ENCODE measurements at regions not wholly inside any gene's neighbourhood (a gene's known extent, or its start where the extent isn't known, plus 50 kb on each side); places are given as distances from the start of the nearest gene placed in this dataset.
A peak's percentile ranks its signal among the peaks of the same experiment; 100 is the strongest.

DNA sequence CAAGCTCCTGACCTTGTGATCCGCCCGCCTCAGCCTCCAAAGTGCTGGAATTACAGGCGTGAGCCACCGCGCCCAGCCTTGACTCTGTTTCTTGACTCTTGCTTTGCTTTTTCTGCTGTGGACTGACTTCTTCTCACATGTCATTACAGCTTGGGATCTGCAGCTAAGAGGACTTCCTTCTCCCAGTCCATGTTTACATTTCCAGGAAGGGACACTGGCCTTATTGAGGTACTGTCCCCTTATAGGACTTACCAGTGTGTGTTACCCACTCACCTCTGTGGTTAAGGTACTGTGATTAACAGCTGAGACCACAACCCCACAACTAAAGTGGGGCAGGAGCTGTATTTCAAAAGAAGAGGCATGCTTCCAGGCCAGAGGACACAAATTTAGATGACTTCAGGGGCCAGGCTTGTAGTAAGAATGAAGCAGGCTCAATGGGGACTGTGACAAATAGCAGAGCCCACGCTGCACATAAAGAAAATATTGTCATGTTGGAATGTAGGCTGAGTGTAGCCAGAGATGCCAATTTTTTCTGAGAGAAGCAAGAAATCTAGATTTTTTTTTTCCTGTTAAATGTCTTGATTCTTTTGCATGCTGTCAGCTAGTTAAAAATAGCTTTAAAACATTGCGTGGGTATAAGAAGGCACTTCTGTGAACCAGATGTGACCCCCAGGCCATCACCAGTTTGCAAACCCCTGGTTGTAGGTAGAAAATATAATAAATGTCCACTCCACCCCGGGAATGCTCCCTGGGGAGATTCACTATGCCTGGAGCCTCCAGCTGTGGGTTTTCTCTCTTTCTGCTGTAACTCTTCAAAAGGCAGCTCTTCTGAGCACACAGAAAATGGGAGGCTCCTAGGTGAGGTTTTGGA is 75.0 kb downstream of the PTPDC1 start:
- DNase-seq (ENCODE audit: low spot score), result peak; percentile 66

DNA sequence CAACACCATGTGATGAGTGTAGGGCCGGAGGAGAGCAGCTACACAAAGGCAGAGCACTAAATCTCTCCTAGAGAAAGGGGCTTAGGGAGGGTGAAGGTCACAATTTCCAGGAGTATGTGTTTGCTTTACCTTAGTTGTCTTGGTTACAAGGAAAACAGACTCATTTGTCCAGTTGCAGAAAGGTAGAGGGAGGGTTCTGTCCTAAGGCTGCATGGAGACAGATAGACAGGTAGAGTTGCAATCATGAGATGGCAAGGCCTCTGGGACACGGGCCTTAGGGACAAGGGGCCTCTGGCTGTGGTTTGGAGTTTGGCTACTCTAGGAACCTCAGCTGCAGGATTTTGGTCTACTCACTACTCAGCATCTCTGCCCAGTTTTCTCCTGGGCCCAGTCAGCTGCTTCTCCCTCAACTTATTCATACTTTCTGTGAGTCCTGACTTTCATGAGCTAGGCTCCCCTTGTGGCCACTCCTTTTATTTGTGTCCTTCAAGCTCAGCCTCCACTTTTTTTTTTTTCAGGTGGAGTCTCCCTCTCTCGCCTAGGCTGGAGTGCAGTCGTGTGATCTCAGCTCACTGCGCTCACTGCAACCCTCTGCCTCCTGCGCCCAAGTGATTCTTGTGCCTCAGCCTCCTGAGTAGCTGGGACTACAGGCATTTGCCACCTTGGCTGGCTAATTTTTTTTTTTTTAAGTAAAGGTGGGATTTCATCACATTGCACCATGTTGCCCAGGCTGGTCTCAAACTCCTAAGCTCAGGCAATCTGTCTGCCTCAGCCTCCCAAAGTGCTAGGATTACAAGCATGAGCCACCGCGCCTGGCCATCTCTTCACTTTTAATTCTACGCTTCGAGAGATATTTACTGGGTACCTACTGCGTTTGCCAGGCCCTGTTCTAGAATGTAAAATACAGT is 76.6 kb downstream of the PTPDC1 start:
- no peak for DNase-seq (ENCODE audit: low spot score)

DNA sequence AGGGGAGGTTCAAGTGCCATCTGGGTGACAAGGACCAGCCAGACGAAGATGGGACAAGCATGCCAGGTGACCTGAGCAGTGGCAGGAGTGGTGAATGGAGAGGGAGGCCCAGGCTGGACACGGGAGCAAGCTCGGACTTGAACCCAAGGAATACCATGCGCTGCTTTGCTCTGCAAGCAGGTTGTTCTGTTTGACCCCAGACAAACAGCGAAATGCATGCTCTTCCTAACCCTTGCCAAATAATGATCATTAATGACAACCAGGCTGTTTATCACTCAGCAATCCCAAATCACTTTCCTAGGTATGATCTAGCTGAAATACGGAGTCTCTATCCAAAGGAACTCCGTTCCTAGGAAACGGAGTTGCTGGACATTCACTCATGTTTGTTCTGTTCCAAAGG is 77.4 kb downstream of the PTPDC1 start:
- DNase-seq (ENCODE audit: low spot score), result no peak

DNA sequence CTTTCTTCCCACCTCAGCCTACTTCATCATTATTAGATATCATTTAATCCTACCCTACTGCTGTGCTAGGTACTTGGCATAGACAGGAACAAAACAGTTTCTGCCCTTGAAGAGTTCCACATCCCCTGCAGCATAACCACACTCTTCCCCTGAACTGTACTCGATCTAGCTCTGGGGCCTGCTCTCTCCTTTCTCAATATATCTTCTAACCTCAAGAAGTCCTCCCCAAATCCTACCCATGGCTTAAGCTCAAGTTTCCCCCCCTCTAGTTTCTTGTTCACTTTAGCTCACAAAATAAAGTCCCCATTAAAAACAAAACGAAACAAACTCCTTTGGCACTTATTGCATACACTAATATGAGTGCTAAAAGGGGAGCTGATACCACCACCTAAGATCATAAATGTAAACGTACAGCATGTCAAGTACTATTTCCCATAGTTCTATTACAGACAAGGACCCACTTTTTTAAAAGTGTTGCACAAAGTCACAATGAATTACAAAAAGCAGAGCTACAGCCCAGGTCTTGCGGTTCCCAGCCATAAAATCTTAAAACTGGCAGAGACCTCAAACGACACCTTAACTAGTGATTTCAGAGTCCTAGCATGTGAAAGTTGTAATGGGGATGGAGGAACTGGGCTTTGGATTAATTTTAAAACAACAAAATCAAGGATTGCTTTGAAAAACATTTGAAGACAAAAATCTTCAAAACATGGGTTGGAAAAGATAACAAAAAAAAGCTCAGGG is 80.7 kb downstream of the PTPDC1 start:
- no peak for DNase-seq (ENCODE audit: low spot score)

DNA sequence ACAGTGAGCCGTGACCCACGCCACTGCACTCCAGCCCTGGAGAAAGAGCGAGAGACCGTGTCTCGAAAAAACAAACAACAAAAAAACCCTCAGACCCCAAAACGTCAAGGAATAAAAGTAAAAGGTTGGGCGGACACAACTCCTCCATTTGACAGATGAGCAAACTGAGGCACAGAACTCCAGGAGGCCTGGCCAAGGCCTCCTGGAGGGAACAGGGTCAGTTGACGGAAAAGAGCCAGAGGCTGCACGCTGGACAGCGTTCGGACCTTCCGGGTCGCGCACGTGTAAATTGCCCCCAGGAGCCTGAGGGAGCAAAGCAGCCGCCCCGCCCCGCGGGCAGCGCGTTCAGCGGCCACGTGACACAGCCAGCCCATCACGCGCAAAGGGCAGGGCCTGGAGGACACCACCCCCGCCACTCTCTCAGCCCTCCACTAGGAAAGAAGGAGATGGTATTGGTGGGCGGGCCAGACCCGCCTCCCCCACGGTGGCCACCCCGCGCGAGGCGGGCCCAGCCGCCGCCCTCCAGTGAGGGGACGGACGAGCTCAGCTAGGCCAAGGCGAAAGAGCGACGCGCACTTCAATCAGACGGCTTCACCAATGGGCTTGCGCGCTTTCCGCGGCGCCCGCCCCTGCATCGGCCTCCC is 81.5 kb downstream of the PTPDC1 start:
- DNase-seq (ENCODE audit: low spot score), result peak; percentile 98

DNA sequence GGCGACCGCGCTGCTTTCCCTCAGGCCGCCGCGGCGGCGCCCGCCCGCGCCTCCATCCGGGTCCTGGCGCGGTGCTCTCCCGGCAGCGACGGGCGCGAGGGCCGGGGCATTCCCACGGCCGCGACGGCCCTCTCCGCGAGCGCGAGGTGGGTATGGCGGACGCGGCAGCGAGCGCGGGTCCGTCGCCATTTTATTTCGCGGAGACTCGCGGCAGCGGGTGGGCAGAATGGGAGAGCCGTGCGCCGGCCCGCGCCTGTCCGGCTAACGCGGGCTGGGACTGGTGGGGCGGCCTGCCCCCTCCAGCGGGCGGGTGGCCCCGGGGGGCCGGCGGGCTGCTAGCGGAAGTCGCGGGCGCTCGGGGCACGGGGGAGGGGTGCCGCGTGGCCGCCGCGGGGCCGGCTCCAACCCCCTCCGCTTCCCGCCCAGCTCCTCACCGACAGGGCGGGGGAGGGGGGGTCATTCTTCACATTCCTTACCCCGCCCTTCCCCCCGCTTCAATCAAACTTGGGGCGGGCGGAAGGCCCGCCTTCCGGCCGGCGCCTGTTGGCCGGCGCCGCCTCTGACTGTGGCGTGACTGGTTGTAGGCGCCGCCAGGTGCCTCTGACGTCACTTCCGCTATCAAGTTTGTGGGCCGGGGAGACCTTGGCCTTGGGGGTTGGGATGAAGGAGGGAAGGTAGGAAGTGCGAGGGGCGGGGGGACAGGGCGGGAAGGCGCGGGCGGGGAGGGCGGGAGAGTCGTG is 82.1 kb downstream of the PTPDC1 start:
- peak; percentile 93 for DNase-seq (ENCODE audit: low spot score)

DNA sequence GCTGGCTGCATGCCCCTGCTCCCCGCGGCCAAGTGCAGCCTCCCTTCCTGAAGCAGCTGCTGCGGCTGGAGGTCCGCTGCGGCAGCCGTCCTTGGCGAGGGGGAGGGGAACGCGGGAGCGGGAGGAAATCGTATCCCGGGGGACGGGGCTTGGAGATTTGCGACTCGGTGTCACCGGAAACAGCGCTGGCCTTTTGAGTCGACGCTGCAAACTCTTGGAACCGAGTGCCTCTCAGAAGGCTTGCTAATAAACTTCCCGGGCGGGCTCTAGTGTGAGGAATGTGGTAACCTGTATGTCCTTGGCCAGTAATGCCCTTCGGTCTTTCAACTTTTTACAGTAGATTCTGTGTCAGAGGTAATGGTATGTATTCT is 82.7 kb downstream of the PTPDC1 start:
- no peak for DNase-seq (ENCODE audit: low spot score)

DNA sequence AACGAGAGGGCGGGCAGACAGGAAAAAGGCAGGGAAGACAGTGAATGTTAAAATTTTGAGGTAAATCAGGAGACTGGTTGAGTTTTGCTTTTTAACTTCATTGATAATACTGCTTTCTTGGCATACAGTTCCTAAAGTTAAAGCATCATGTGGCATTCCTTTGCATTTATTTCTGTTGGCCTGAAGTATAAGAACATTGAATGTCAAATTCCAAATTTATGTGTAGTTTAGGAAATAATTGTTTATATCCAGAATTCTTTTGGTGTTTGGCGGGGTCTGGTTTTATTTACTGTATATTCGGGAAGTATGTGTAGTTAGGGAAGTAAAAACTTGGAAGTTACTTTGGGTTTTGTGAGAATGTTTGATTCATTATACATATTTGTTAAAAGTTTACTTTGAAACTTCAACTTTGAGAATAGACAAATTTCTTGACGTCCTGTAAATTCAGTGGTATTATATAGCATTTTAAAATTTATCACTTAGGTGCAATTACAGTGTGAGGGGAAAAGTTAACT is 83.2 kb downstream of the PTPDC1 start:
- no peak for DNase-seq (ENCODE audit: low spot score)

DNA sequence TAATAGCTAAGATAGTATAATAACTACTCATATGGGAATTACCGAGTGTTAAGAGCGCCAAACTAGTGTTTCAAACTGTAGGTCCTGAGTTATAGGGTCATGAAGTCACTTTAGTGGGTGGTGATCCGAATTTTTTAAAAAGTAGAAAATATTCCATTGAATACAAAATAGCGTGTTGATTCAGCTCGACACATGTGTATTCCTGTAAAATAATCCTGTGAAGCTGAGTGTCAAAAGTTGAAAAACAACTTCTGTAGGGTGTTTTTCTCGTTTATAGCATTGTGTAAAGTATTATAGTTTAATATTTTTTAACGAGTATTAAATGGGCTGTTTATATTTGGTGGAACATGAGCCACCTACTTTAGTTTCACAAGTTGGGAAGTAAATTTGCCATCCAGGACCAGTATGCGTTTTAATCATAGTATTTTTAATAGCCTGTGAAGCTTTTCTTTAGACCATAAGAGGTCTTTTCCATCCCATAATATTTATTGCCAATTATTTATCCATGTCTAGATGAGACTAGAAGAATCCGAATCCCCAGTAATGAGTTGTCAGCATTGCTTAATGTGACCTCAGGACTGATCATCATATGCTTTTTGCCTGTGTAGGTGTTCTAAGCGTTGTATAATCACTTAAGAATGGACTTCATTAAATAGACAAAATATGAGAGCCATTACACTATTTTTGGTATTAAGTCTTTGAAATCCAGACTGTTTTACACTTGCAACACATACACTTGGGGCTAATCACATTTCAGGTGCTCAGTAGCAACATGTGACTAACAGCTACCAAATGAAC is 84.1 kb downstream of the PTPDC1 start:
- no peak for DNase-seq (ENCODE audit: low spot score)

DNA sequence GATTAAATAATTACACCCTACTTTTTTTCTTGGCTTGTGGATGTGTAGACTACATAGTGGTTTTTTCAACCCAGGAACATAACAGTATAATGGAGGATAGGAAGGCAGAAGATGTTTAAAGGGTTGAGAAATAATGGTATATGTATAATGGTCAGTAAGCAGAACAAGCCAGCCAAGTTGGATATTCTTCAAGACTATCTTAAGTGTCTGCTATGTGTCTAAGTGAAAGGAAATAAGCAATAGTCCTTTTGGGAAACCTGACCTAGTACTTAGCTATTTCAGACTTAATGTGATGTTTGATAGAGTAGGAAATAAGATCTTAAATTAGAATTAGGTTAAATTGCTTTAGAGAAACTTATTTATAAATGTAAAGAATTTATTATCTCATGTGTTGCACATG is 85.7 kb downstream of the PTPDC1 start:
- DNase-seq (ENCODE audit: low spot score), result no peak

DNA sequence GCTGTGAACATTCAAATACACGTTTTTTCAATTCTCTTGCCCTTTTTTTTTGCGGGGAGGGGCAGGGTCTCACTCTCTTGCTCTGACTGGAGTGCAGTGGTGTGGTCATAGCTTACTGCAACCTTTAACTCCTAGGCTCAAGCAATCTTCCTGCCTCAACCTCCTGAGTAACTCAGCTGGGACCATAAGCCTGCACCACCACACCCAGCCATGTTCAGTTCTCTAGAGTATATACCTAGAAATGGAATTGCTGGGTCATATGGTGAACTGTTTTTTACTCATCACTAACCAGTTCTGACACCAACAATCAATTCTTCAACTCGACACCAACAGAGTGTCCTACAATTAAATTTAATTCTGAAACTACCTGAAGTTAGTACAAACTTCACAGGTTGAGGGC is 85.5 kb upstream of the ZNF169 start:
- DNase-seq (ENCODE audit: low spot score), result no peak

DNA sequence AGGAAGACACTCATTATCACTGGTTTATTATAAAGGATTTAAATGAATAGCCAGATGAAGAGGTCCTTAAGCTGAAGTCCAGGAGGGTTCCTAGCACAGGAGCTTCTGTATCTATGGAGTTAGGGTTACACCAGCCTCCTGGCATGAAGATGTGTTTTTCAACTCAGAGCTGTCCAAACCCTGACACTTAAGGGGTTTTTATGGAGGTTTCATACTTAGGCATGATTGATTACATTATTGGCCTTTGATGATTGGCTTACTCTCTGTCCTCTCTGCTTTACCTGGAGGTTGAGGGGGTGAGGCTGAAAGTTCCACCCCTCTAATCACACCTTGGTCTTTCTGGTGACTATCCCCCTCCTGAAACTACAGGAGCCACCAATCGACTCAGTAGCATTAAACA is 84.9 kb upstream of the ZNF169 start:
- no peak for DNase-seq (ENCODE audit: low spot score)

DNA sequence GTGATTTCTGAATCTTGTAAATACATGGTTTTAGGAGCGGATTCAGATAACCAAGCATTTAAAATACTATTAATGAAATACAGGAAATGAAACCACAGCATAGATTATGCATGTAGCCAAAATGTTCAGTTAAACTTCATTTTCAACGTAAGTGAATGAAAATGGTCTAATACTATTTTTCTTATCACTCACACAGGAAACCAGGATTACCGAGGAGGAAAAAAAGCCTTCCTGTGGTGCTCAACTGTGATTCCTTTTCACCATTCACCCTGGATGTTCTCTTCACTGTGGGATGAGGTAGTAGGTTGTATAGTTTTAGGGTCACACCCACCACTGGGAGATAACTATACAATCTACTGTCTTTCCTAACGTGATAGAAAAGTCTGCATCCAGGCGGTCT is 83.4 kb upstream of the ZNF169 start:
- no peak for DNase-seq (ENCODE audit: low spot score)

DNA sequence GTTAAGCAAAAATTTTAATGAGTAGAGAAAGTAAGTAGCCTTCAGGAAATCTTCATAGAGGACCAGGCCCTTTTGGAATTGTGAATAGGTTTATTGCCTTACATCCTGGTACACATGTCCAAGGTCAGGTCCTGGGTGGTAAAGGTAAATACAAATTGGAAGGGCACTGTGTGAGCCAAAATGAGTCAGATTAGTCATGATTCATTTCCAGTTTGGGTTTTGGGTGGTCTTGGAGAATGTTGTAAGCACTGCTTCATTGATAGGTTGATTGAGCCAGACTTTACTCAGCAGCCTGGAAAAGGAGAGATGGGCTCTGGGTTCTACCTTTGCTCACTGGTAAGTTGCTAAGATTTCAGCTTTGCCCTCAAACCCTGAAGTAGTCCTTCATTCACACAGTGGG is 82.5 kb upstream of the ZNF169 start:
- no peak for DNase-seq (ENCODE audit: low spot score)

DNA sequence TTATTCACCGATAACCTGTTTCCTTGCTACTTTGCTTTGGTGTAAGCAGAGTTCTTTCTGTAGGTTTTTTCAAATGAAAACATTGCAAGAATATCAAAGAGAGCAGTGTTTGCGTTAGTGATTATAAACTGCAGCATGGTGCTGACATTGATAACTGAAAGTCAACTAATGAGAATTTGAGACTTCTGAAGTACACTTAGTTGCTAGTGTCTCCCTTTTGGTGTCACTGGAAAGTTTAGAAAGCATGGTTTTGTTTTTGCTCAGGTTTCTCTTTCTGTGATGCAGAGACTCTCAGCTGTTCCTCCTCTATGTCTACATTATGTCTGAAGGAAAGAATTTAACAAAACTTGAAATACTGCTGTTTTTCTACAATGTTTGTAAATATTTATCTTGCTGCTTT is 80.2 kb upstream of the ZNF169 start:
- no peak for DNase-seq (ENCODE audit: low spot score)

DNA sequence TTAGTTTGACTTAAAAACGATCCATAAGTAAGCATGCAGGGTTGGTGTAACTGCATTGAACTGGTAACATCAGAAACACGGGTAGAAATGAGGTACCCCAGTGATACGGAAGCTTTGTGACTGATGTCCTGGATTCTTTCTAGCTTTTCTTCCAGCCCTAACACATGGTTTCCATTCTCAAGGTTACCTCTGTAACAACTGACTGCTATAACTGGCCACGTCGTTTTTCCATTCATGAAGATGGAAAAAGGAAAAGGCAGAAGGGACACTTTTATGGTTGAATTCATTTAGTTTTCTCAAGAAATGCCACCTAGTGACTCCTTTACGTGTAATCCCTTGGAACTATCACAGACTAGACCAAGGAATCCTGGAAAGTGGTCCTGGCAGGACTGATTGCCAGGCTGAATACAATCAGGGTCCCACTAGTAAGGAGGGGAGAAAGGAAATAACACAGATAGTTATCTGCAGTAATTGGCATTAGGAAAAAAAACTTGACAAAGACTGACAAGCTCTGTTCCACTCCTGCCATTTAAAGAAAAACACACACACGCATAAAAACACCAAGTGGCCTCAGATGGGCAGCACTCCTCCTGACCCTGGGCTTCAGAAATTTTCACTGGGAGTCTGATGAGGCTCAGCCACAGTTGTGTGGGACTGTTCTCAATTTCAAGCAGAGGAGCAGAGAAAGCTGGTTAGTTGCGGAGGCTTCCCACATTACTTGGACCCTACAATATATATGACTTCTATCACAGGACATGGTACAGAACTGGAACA is 77.5 kb upstream of the ZNF169 start:
- DNase-seq (ENCODE audit: low spot score), result no peak

DNA sequence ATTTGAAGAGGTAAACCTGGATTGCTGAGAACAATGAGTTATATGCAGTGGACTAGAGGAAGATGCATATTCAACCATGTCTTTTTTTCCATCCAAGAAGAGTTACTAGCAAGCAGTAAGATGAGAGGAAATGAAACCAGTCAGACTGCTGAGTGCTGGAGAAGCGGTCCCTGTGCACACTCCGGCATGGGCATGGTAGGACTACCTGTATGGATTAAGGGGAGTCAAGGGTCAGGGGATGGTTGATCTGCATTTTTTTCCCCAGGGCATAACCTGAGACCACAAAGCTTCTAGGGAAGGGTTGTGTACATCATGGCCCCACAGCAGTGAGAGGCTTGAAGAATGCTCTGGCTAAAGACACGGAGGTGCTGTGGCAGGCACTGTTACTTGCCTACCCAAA is 76.6 kb upstream of the ZNF169 start:
- no peak for DNase-seq (ENCODE audit: low spot score)

DNA sequence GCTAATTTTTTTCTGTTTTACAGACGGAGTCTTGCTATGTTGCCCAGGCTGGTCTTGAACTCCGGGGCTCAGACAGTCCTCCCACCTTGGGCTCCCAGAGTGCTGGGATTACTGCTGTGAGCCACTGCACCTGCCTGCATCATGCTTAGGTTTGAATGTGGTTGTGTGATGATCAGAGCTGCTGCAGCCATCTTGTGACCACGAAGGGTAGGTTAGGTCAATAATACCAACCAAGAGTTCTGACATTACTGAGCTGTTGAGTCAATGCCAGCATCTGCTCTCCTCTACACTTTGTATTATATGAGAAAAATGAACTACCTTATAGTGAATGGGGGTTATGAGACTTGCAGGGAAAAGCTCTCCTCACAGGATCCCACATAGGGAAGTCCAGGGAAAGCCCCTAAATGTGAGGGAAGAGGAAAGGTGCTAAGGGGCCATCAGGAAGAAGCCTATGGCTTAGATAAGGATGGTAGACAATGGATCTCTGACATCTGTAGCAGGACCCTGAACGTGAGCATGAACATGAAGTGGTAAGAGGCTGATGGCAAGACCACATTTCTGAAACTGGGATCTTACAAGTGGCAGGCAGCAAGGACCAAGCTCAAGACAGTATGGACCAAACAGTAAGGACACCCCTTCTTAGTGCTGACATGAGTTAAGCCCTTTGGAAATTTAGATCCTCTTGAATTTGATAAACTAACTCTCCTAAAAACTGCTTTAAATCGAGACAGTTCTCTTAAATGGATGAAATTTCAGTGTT is 75.7 kb upstream of the ZNF169 start:
- DNase-seq (ENCODE audit: low spot score), result no peak

DNA sequence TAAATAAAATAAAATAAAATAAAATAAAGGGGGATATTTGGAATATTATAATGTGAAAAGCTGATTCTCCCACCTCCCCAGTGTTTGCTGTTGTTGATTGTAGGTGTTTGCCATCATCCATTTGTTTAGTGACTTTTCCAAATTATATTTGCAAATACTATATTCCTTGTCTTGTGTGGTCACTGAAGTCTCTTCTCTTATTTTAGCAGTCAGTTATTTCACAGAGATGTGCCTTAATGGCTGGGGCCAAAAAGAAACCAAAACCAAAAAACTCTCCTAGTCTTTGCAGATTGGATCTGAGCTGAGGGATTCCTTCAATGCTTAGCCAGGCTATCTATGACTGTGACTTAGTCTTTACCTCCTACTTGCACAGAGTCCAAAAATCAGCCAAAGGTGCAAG is 70.9 kb upstream of the ZNF169 start:
- DNase-seq (ENCODE audit: low spot score), result no peak
